OCI-LY7 (cell line): ENCODE measurements at regions not wholly inside any gene's neighbourhood (a gene's known extent, or its start where the extent isn't known, plus 50 kb on each side); places are given as distances from the start of the nearest gene placed in this dataset.

ENCODE experiments used
- BruUV-seq: library from RNA; stranded (reverse); fragments of 400-500 nt; replicated peaks from 2 replicates; lab custom pipeline; 2021; lab: Mats Ljungman, UMichigan
- CTCF ChIA-PET: fragments of 300-600 bp; sonication (Branson Sonifier 250); formaldehyde crosslinking; loops from one replicate; lab custom pipeline; 2022; ENCODE audit warnings: antibody characterized with exemption; ENCODE audit not compliant: unreplicated experiment; lab: Charles Lee
- POLR2A ChIA-PET: fragments of 300-600 bp; sonication (Branson Sonifier 250); formaldehyde crosslinking; loops from one replicate; lab custom pipeline; 2022; ENCODE audit warnings: antibody characterized with exemption; lab: Charles Lee
- DNase-seq: peaks from one replicate; pipeline ENCODE4 v3.0.0-alpha.2; 2015; ENCODE audit warnings: low spot score
- H2AFZ ChIP-seq: fragments of 200-600 bp; sonication (generic), shearing (Covaris generic); 2 replicates; pipeline ENCODE4 v1.6.1; 2014; ENCODE audit warnings: mild to moderate bottlenecking, antibody characterized with exemption, low read length, moderate library complexity
- H3K27ac ChIP-seq: fragments of 200-600 bp; sonication (generic); 2 replicates; pipeline ENCODE4 v1.5.1; 2014; ENCODE audit warnings: mixed run types, low read depth, mild to moderate bottlenecking, moderate library complexity, low read length, inconsistent platforms; ENCODE audit not compliant: poor library complexity, severe bottlenecking
- H3K36me3 ChIP-seq: fragments of 200-600 bp; sonication (generic); 2 replicates; pipeline ENCODE4 v1.6.1; 2014; ENCODE audit warnings: mild to moderate bottlenecking, antibody characterized with exemption, low read length, moderate library complexity, mixed read lengths; ENCODE audit not compliant: insufficient read depth
- H3K4me1 ChIP-seq: fragments of 200-600 bp; sonication (generic); 2 replicates; pipeline ENCODE4 v1.5.1; 2014; ENCODE audit warnings: mild to moderate bottlenecking, low read length; ENCODE audit not compliant: insufficient read depth, poor library complexity, severe bottlenecking
- H3K4me2 ChIP-seq: fragments of 200-600 bp; sonication (generic); 2 replicates; pipeline ENCODE4 v1.6.1; 2014; ENCODE audit warnings: mild to moderate bottlenecking, low read length
- H3K4me3 ChIP-seq: fragments of 200-600 bp; sonication (generic); 2 replicates; pipeline ENCODE4 v1.5.1; 2014; ENCODE audit warnings: mild to moderate bottlenecking, low read depth, low read length; ENCODE audit not compliant: poor library complexity, severe bottlenecking
- H3K79me2 ChIP-seq: fragments of 200-600 bp; sonication (generic); 2 replicates; pipeline ENCODE4 v1.6.1; 2016; ENCODE audit warnings: low read depth, mild to moderate bottlenecking, low read length, moderate library complexity, mixed read lengths; ENCODE audit not compliant: insufficient read depth
- H3K9me2 ChIP-seq: fragments of 200-600 bp; sonication (generic); 2 replicates; pipeline ENCODE4 v1.6.1; 2016; ENCODE audit warnings: mild to moderate bottlenecking, low read length, mixed read lengths; ENCODE audit not compliant: insufficient read depth
- H3K9me3 ChIP-seq: fragments of 200-600 bp; sonication (generic); 2 replicates; pipeline ENCODE4 v1.6.1; 2014; ENCODE audit warnings: mild to moderate bottlenecking, mixed run types, low read length, mixed read lengths
- H4K20me1 ChIP-seq: fragments of 200-600 bp; sonication (generic); 2 replicates; pipeline ENCODE4 v1.6.1; 2014; ENCODE audit warnings: mild to moderate bottlenecking, antibody characterized with exemption, low read length, moderate library complexity, mixed read lengths; ENCODE audit not compliant: insufficient read depth
- EZH2phosphoT487 ChIP-seq: fragments of 200-600 bp; sonication (generic); IDR thresholded peaks from 2 replicates; pipeline ENCODE4 v1.6.1; 2018; ENCODE audit warnings: low read depth, borderline replicate concordance, mild to moderate bottlenecking, mixed run types, antibody characterized with exemption, low read length, moderate library complexity, mixed read lengths
- intact Hi-C: fragments of 100-400 bp; cut with micrococcal nuclease; formaldehyde crosslinking; loops from one replicate; pipeline ENCODE4 v1.10.0; 2022; ENCODE audit not compliant: unreplicated experiment
- TF ChIP-seq, protein P1 (sequence below): fragments of 200-600 bp; sonication (generic); conservative IDR thresholded peaks from 2 replicates; pipeline ENCODE4 v1.5.1; 2014; ENCODE audit warnings: mild to moderate bottlenecking, antibody characterized with exemption, low read length, moderate library complexity, mixed read lengths

DNA sequence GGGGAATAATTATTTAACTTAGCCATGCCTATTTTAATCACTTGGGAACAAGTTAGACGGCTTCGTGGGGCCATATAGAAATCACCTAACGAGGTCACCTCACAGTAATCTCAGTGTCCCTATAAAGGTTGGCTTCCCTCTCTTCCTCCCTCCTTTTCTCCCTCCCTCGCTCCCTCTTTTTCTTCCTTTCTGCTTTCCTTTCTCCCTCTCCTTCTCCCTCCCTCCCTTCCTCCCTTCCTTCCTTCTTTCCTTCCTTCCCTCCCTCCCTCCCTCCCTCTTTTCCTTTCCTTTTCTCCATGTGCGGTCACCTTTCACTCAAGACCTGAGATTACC is 206.1 kb upstream of the DPH6 start:
- H4K20me1 ChIP-seq: no peaks in the 10 kb centered on the region
- ChIA-PET CTCF (no interaction called here), POLR2A (no interaction called here)
- no peak overlapping the region for H3K27ac ChIP-seq
- no peaks in the 10 kb centered on the region for H3K79me2 ChIP-seq
- H3K9me2 ChIP-seq: no peaks in the 10 kb centered on the region
- intact Hi-C loops: loop anchor here (10.0 kb wide), 1 partner anchor 227 kb away; no protein-coding TSS in a partner anchor
- no peaks in the 10 kb centered on the region for H3K9me3 ChIP-seq
- no peaks in the 10 kb centered on the region for H3K4me1 ChIP-seq
- no peak overlapping the region for H3K4me2 ChIP-seq
- DNase-seq: no peak
- H2AFZ ChIP-seq: no peak overlapping the region; the same call in 1 of the 2 replicates
- no peak overlapping the region for H3K4me3 ChIP-seq
- TF ChIP-seq, protein P1, sequence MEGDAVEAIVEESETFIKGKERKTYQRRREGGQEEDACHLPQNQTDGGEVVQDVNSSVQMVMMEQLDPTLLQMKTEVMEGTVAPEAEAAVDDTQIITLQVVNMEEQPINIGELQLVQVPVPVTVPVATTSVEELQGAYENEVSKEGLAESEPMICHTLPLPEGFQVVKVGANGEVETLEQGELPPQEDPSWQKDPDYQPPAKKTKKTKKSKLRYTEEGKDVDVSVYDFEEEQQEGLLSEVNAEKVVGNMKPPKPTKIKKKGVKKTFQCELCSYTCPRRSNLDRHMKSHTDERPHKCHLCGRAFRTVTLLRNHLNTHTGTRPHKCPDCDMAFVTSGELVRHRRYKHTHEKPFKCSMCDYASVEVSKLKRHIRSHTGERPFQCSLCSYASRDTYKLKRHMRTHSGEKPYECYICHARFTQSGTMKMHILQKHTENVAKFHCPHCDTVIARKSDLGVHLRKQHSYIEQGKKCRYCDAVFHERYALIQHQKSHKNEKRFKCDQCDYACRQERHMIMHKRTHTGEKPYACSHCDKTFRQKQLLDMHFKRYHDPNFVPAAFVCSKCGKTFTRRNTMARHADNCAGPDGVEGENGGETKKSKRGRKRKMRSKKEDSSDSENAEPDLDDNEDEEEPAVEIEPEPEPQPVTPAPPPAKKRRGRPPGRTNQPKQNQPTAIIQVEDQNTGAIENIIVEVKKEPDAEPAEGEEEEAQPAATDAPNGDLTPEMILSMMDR: no peak
- no peak for TF ChIP-seq EZH2phosphoT487
- H3K36me3 ChIP-seq: no peaks in the 10 kb centered on the region
- no TSS peak for BruUV-seq

DNA sequence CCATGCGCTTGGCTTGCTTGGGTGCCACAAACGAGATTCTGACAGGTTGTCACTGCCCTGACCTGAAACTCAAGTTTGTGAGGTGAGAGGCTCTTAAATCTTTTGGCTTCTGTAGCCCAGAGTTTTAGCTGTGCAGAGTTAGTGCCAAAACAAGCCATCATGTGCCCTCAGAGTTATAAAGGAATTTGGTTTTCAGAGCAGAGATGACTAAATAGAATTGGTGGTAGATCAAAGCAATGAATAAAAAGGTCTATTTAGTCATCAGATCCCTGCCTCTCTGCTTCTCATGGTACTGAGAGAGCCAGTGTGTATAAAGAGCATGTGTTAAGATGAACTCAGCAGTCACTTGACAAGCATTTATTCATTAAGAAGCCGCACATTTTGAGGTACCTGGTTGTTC is 207.5 kb upstream of the DPH6 start:
- CTCF ChIA-PET: no interaction called here
- H3K4me3 ChIP-seq: no peak overlapping the region
- no peak for DNase-seq
- BruUV-seq: no TSS peak
- H3K27ac ChIP-seq: no peak overlapping the region
- H2AFZ ChIP-seq: no peak overlapping the region
- no peaks in the 10 kb centered on the region for H3K79me2 ChIP-seq
- H3K4me1 ChIP-seq: no peaks in the 10 kb centered on the region
- intact Hi-C loops: loop anchor here (10.0 kb wide), 1 partner anchor 229 kb away; no protein-coding TSS in a partner anchor
- H4K20me1 ChIP-seq: no peaks in the 10 kb centered on the region
- H3K9me2 ChIP-seq: no peaks in the 10 kb centered on the region
- H3K4me2 ChIP-seq: no peak overlapping the region
- H3K36me3 ChIP-seq: no peaks in the 10 kb centered on the region
- TF ChIP-seq, protein P1: no peak
- TF ChIP-seq EZH2phosphoT487: no peak
- POLR2A ChIA-PET: no interaction called here
- H3K9me3 ChIP-seq: no peaks in the 10 kb centered on the region

DNA sequence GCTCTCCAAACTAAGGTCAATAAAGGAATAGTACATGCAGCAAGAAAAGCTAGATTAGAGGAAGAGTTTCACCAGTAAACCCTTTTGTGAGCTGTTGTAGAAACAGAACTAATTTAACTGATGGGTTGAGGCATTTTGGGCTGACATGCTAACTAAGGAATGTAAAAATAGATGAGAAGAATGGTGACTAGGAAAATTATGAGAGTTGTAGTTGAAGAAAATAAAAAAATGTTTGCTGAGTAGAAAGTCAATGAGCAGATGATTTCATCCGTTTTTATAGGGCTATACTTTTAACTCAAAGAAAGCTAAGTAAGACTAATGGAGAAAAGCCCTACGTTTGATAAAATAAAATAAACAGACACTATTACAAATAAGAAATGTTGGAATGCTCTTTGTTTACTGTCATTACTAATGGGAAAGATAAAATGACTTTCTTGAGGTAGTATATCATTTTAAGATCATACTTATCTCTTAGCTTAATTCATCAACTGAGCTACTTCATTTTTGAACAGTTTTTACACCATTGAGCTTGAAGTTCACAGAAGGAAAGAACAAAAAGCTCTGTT is 209.4 kb upstream of the DPH6 start:
- CTCF ChIA-PET: no interaction called here
- no peak overlapping the region for H2AFZ ChIP-seq
- DNase-seq: no peak
- no peaks in the 10 kb centered on the region for H3K9me2 ChIP-seq
- no peaks in the 10 kb centered on the region for H4K20me1 ChIP-seq
- TF ChIP-seq, protein P1: no peak
- TF ChIP-seq EZH2phosphoT487: no peak
- no peaks in the 10 kb centered on the region for H3K36me3 ChIP-seq
- BruUV-seq: no TSS peak
- intact Hi-C loops: loop anchor here (10.0 kb wide), 1 partner anchor 231 kb away; no protein-coding TSS in a partner anchor
- POLR2A ChIA-PET: interaction anchor here (0.6 to 1.1 kb wide), 3 partner anchors 16 to 319 kb away, joined by 3 to 5 read pairs (median 4); no protein-coding TSS in a partner anchor
- H3K4me1 ChIP-seq: no peaks in the 10 kb centered on the region
- no peaks in the 10 kb centered on the region for H3K79me2 ChIP-seq
- H3K4me3 ChIP-seq: no peak overlapping the region
- H3K4me2 ChIP-seq: no peak overlapping the region
- no peaks in the 10 kb centered on the region for H3K9me3 ChIP-seq
- H3K27ac ChIP-seq: no peak overlapping the region
